Glomerular endothelial cell (primary cell): ENCODE measurements at regions not wholly inside any gene's neighbourhood (a gene's known extent, or its start where the extent isn't known, plus 50 kb on each side); places are given as distances from the start of the nearest gene placed in this dataset.

Experiments
- DNase-seq: peaks from one replicate; pipeline ENCODE4 v3.0.0-alpha.2; 2011; ENCODE audit warnings: low read depth, low spot score; ENCODE audit errors: extremely low read depth

DNA sequence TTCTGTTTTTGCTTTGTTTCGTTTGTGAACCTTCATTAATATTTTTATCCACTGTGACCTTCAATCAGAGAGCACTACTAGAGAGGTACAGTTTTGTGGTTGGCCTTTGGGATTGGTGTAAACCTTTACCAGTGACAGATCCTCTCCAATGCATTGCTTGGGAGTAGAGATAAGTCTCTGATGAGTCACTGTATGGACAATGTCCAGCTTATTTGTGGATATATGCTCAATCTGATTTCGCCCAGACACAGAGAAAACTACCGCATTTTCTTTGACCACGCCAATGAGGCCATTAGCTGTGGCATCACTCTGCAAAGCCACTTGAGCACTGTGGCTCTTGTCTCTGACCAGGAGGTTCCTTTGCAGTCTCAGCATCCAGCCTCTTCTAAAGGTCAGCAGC, 964.7 kb downstream of the TUSC7 start:
- no peak for DNase-seq

GRCh38 chr3:117681619-117682018, 972.0 kb downstream of the TUSC7 start:
- no peak for DNase-seq

- DNase-seq = no peak
Observed at GRCh38 chr3:117687096-117687495, 977.5 kb downstream of the TUSC7 start.

DNA sequence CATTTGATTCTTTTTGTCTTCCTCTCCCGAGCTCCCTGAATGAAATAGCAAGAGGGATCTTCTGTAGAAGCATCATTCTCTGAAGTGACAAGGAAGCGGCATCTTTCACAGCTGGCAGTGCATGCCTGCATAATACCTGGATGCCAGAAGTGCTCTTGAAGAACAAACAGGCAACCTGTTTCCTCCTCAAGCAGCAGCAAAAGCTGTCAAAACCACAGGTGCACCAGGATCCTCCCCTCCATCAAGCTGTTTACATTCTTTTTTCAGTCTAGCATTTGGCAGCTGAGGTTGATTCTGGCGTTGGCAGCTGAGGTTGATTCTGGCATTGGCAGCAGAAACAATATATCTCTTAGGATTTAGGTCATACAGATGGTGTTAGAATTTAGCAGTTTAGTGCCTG, 979.0 kb downstream of the TUSC7 start:
- no peak for DNase-seq

- DNase-seq = no peak
Observed at GRCh38 chr3:117691526-117691925, 981.9 kb downstream of the TUSC7 start.

DNA sequence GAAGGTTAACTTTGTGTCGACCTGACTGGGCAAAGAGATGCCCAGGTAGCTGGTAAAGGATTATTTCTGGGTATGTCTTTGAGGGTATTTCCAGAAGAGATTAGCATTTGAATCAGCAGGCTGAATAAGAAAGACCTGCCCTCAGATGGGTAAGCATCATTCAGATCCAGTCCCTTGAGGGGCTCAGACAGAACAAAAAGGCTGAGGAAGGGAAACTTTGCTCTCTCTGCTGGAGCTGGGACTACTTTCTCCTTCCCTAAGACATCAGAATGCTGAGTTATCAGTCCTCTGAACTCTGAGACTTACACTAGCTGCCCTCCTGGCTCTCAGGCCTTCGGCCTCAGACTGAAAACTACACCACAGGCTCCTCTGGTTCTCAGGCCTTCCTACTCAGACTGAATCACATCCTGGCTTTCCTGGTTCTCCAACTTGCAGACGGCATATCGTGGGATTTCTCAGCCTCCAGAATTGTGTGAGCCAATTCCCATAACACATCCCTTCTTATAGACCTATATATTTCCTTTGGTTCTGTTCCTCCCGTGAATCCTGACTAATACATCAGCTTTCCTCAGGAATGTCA, 982.9 kb downstream of the TUSC7 start:
- no peak for DNase-seq

DNA sequence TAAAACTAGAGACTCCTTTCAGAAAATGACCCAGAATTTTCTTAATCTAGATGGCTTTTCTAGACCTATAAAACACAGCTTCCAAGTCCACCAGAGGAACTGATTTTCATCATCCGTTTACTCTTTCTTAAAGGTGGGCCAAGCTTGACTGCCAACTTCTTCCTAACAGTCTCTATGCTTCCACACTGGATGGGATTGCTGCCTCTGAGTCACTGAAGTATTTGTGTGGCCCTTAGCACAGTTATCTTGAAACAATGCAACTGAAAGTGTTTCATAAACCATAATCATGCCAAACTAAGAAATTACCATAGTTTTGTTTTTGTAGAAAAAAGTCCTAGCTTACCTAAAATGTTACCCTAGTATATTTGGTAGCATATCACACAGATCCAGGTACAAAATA, 985.7 kb downstream of the TUSC7 start:
- no peak for DNase-seq

DNA sequence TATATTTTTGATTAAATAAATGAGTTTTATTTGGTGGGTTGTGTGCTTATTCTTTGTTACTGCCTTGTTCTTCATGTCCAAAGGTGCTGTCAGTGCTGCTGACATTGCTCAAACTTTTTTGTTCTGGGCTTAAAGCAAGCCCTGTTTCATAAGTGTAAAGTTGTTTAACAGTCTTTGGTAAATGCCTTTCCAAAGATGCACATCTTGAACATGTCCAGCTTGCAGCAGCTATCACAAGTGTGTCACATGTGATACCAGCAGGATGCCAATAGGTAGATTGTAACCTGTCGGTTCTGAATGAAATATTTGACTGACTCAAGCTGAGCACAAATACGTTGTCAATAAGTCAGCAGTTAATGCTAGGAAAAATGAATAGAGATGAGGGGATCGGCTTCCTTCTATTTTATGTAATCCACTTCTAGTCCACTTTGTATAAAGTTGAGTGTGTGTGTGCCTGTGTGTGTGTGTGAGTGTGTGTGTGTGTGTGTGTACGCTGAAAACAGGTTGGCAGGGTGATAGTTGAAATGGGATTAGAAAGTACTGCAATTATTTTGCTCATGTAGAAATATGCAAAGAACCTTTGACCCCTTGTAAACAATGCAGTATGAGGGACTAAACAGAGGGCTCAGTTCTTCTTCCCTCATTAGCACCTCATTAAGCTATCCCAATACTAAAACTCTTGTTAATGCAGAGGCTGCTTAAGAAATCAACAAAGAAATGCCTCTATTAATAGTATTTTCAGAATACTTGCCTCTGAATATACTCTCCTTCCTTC, 986.5 kb downstream of the TUSC7 start:
- no peak for DNase-seq

DNA sequence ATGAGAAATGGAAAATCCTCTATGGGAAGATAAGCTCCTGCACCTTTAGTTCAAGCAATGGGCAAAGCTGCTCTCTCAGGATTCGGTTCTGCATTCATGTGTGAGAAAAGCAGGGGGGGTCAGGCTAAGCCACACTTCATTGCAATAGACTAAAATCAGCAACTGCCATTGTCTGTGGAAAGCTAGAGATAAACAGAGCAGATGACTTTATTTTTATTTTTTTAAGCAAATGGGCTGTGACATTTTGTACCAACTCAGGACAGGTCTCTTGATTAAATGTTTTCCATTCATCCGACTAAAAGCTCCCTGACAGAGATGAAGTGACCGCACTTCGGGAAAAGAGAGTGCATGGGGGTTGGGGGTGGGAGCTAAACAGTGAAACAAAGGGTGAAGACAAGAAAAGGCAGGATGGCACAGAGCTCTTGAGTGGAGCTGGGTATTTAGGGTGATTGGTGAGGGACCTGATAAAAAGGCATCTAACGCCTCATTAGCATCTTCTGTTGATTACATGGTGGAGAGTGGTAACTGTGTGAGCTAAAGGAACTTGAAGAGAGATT, 987.4 kb downstream of the TUSC7 start:
- no peak for DNase-seq

DNA sequence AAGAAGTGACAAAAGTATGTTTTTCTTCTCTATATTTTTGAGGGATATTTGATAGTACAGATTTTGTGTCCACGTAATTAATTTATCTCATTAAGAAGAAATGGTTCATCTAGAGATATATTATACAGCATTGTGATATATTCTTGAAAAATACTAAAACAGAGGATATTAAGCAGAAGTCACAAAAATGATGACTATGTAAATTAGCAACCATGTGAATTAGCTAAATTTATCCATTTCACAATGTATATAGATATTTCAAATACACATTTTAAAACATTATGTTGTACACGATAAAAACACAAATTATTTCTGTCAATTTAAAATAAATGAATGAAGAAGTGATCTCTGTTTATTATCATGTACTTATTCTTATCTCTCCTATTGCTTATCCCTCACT, 989.5 kb downstream of the TUSC7 start:
- no peak for DNase-seq

- no peak for DNase-seq
Observed at GRCh38 chr3:117700573-117701360, 991.2 kb downstream of the TUSC7 start.

DNA sequence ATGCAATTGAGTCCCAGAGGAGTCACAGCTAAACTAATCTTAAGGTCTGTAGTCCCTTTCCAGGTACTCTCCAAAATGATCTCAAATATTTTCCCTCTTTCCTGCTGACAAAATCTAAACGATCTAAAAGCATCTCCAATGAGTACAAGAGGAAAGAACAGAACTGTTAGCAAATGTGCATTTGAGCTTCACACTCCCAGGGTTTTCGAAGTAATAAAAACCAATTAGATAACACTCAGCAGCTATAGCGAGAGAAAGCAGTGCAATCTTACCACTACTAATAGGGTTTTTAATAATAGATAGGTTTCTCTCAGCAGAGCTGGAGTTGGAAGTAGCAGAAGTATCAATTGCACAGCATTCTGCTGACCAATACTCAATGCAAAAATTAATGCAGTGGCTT, 995.4 kb downstream of the TUSC7 start:
- no peak for DNase-seq

- DNase-seq = no peak
Observed at GRCh38 chr3:117706037-117706436, 996.5 kb downstream of the TUSC7 start.

- no peak for DNase-seq
Observed at GRCh38 chr3:117706756-117707155, 997.2 kb downstream of the TUSC7 start.

DNA sequence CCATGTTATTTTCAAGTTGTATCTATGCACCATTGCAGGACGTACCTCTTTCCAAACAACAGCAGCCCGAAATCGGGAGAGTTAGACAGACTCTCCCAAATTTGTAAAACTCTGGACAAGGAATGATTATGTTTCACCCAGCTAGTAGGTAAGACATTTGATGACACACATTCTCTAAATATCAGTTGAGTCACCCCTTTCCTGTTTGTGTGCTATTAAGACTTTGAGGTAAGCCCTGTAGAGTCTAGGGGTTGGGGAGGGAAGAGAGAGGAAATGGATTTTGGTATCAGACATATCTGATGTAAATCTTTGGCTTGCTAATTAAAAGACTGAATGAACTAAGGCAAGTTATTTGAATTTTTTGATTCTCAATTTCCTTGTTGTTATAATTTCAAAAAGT, 999.0 kb downstream of the TUSC7 start:
- DNase-seq = no peak

- DNase-seq = no peak
Observed at GRCh38 chr3:117709108-117709507, 999.5 kb downstream of the TUSC7 start.

DNA sequence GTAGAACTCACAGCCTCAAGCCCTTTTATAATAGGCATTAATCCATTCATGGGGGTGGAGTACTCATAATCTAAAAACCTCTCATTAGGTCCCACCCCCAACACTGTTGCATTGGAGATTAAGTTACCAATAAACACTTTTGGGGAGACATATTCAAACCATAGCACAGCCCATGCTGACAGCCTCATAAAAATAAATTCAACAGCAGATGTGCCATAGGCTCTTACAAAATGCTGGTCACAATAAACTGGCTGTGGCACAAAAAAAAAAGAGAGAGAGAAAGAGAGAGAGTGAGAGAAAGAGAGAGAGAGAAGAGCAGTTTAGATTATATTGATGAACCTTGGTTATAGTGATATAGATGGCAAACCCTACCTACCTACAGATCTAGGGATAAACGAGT, 1000.9 kb downstream of the TUSC7 start:
- no peak for DNase-seq

GRCh38 chr3:117719316-117719926, 1009.8 kb downstream of the TUSC7 start:
- peak; percentile 14 for DNase-seq

- no peak for DNase-seq
Observed at GRCh38 chr3:117721866-117722265, 1012.3 kb downstream of the TUSC7 start.

- DNase-seq = no peak
Observed at GRCh38 chr3:117722856-117723255, 1013.3 kb downstream of the TUSC7 start.

DNA sequence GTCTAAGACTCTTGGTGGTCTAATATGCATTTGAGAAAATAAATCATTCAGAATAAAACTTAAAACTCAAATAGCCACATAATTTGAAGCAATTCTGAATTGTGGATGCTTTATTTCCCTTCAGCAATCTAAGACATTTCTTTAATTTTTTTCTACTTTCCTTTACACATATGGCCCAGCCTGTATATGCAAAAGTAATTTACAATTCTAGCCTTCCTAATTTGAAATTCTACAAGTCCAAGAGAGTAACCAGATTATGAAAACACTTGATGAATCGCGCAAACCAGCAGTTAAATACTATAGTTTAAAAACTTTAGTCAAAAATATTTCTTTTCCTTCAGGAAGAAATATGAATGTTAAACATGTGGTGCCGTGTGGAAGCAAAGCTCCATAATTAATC, 1014.2 kb downstream of the TUSC7 start:
- DNase-seq = no peak
